GM19438 (cell line): ENCODE measurements at regions not wholly inside any gene's neighbourhood (a gene's known extent, or its start where the extent isn't known, plus 50 kb on each side); places are given as distances from the start of the nearest gene placed in this dataset.
A peak's percentile ranks its signal among the peaks of the same experiment; 100 is the strongest.
"Not testable (repeated sequence)": the region's sequence is repeated elsewhere in the genome, so short reads cannot be mapped to it uniquely, and the experiment has no call there.

Experiments used
- ATAC-seq: cut with Tn5 transposase; IDR thresholded peaks from one replicate; pipeline ENCODE4 v1.9.1; 2021; ENCODE audit warnings: low read depth; ENCODE audit not compliant: unreplicated experiment

- ATAC-seq, result peak; percentile 54
Measured at GRCh38 chr1:187985145-187985896, 1156.6 kb downstream of the PLA2G4A start.

- peak; percentile 70 for ATAC-seq
Measured at GRCh38 chr1:187985897-187986654, 1157.3 kb downstream of the PLA2G4A start.

DNA sequence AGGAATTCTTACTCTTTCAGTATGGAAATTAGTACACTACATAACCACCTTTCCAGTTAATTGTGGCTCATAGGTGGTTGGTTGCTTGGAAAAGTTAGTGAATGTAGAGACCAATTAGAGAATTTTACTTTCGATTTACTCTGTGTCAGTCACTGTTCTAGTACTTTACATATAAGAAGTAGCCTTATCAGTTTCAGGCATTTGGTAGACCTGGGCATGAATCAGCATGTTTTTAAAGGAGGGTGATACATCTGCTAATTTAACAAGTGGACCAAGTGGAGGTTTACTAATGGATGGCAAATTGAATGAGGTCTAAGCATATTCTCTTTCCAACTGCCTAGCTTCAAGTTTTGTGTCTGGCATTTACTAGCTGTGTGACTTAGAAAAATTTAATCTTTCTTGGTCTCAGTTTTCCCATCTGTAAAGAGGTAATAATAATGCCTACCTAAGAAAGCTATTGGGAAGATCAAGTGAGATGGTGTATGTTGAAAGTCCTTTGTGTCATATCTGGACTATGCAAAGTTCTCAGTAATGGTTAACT, 1158.6 kb downstream of the PLA2G4A start:
- ATAC-seq, result no peak

DNA sequence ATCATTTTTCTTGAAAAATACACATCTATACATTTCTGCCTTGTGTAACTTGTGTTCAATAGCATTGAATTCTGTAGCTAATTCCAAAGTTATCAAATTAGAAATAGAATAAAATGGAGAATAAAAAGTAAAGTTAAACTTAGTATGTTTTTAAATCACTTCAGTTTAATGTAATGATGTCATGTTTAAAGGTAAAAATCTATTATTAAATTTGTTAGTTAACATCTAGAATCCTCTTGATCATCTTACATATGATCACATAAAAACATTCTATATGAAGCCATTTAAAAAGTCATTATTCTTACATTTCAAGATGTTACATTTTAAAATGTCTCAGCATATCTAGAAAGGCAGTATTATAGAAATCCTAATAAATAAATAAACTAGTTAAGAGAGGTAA, 1163.2 kb downstream of the PLA2G4A start:
- ATAC-seq, result no peak

DNA sequence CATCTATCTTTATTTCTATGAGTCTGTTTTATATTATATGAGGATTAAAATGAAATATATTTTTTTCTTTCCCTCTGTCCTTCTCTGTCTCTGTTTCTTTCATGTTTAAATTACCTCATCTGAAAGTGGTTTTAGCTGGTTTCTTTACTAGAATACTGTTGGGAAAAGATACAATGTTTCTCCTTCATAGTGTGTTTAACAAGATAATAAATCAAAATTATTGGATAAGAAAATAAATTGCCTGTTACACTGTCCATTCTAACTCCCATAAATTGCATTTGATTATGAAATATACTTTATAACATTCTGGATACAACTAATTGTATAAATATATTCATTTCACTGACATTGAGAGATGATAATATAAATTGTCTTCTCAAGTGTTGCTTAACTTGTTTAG, 1168.0 kb downstream of the PLA2G4A start:
- no peak for ATAC-seq

DNA sequence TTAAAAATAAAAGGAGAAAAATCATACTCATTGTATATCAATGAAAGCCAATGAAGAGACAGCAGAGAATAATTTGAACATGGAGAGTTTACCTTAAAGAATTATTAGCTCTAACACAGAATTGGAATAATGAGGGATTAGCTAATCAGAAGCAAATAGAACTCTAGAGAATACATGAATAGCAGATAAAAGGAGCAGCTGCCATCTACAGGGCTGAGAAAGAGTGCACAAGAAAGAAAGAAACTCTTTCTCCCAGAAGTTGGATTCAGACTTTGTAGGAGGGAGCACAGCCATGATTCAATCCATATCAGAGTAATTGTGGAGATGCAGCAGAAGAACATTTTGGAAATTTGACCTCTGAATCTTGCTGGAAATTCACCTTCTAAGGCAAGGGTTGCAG, 1171.2 kb downstream of the PLA2G4A start:
- no peak for ATAC-seq

DNA sequence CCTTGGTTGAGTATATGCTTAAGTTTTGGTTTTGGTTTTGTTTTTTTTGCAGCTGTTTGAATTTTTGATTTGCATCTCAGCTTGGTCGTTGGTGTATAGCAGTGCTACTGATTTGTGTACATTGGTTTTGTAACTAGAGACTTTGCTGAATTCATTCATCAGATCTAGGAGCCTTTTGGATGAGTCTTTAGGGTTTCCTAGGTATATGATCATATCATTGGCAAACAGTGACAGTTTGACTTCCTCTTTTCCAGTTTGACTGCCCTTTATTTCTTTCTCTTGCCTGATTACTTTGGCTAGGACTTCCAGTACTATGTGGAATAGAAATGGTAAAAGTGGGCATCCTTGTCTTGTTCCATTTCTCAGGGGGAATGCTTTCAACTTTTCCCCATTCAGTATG, 1174.9 kb downstream of the PLA2G4A start:
- not testable (repeated sequence) for ATAC-seq

DNA sequence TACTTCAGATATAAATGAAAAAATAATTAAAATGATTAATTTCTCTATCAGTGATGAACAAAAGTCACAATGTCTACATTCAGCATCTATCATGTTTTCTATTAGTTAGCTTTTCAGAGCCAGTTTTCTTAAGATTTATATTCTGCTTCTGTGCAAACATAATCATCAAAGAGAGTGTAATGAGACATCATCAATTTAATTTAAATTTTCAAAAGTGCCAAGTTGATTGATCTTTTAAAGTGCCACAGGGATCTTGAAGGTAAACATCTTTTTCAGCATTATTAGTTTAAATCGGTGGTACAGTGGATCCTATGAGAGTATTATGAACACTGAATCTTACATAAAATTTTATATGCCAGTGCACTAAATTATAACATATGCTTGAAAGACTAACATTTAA, 1176.1 kb downstream of the PLA2G4A start:
- ATAC-seq, result no peak

DNA sequence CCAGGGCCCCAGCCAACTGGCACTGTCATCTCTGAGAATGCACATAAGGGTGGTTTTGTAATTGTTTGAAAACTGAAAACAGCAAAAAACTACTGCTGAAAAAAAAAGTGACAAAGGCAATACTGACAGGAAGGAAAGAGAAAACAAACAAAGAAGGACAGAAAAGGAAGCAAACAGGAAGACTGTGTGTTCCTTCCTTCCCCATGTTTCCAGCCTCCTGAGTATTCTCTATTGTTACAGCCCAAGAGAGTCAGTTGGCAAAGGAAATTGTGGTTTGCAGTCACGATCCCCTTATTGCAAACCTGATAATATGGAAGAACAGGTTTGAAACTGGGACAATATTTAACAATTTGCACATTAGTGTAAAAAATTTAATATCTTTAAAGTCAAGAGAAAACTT, 1177.6 kb downstream of the PLA2G4A start:
- ATAC-seq, result no peak

- not testable (repeated sequence) for ATAC-seq
Measured at GRCh38 chr1:188013222-188013849, 1184.6 kb downstream of the PLA2G4A start.

DNA sequence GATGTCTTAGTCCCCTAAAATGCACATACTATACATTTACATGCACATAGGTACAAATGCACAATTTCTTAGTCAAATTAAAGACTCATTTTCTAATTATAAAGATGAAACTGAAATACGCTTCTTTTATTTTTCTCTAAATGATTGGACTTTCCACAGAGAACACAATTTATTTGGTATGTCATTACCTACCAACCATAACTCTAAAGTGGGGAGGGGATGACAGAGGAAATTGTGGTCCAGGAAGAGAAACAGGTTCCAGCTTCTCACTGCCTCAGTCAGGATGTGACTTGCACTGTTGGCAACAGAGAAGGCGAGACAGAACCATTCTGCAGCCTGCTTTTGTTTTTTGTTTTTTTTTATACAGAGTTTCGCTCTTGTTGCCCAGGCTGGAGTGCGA, 1189.2 kb downstream of the PLA2G4A start:
- ATAC-seq, result no peak

- no peak for ATAC-seq
Measured at GRCh38 chr1:188022661-188023060, 1193.9 kb downstream of the PLA2G4A start.

DNA sequence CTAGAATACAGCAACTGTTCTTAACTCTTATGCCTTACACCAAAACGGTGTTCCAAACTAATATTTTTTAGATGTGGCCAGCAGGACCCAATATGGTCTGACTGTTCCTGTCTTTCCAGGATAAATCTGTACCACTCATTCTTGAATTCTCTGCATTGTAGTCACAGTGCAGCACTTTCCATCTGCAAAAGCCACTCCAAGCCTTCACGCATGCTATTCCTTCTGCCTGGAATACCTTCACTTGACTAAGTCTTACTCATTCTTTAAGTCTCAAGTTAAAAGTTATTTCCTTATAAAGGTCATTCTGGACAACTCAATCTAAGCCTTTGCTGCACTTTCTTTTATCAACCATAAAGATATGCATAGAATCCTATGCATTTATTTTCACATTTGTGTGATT, 1194.5 kb downstream of the PLA2G4A start:
- no peak for ATAC-seq

- peak; percentile 74 for ATAC-seq
Measured at GRCh38 chr1:188027613-188028012, 1198.9 kb downstream of the PLA2G4A start.

DNA sequence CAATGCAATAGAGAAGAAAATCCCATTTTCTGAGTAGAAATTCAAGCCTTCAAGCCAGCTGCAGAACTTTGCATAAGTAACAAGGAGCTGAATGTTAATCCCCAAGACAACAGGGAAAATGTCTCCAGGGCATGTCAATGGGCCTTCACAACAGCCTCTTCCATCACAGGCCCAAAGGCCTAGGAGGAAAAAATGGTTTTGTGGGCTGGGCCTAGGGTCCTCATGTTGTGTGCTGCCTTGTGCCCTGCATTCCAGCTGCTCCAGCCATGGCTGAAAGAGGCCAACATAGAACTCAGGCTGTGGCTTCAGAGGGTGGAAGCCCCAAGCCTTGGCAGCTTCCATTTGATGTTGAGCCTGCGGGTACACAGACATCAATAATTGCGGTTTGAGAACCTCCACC, 1208.8 kb downstream of the PLA2G4A start:
- not testable (repeated sequence) for ATAC-seq

DNA sequence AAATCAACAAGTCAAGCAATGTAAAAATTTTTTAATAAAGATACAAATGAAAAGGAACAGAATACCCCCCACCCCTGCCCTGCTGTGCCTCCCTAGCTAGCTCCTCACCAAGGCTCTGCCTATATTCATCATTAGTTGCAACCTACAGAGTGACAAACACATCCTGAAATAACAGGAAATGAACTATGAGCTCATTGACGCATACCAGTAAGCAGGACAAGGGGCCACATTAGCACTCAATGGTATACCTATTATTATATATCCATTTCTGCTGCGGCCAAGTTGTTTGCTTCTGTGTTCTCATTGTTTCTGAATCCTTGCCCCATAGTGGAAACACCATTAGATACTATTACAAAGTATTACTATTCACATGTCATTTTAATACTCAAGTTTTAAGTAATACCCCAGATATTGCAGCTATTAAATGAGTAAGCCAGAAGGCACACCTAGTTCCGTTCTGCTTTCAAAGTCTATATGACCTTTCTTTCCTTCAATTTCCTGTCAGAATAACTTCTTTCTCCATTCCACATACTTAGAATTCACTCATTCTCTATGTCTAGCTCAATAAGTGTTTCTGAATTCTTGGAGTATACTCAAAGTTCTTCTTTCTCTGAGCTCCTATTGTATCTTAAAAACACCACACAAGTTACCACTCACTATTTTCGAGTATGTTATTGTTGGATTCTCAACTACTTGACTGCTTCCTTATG, 1214.9 kb downstream of the PLA2G4A start:
- no peak for ATAC-seq

GRCh38 chr1:188050250-188050649, 1221.5 kb downstream of the PLA2G4A start:
- no peak for ATAC-seq

DNA sequence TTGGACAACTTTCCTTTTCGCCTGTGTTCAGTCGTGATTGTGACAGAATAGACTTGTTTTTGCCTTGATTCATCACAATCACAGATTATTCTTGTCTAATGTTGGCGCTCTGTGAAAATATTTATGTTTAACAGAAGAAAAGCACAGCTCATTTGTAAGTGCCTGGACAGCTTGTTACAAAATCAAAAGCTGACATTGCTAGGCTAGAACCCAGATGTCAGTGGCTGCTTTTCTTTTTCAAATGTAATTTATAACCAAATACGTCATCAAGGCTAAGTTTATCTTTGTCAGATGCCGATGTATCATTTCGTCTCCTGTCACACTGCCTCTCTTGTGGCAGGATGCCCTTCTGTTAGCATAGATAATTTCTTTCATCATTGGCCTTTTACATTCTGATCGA, 1227.3 kb downstream of the PLA2G4A start:
- ATAC-seq, result no peak

DNA sequence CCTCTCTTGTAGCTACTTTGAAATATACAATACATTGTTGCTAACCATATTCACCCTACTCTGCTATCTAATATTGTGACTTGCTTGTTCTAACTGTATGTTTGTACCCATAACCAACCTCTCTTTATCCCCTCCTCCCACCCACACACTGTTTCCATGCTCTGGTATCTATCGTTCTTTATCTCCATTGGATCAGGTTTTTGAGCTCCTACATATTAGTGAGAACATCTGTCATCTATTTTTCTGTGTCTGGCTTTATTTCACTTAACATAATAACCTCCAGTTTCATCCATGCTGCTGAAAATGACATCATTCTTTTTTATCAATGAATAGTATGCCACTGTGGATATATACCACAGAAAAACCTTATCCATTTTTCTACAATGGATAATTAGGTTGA, 1230.1 kb downstream of the PLA2G4A start:
- ATAC-seq, result no peak

DNA sequence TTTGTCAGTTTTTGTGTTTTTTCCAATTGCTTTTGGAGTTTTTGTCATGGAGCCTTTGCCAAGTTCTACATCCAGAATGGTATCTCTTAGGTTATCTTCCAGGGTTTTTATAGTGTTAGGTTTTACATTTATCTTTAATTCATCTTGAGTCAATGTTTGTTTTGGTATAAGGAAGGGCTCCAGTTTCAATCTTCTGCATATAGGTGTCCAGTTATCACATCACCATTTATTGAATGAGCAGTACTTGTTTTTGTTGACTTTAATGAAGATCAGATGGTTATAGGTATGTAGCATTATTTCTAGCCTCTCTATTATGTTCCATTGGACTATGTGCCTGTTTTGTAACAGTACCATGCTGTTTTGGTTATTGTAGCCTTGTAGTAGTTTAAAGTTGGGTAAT, 1233.1 kb downstream of the PLA2G4A start:
- ATAC-seq, result no peak

DNA sequence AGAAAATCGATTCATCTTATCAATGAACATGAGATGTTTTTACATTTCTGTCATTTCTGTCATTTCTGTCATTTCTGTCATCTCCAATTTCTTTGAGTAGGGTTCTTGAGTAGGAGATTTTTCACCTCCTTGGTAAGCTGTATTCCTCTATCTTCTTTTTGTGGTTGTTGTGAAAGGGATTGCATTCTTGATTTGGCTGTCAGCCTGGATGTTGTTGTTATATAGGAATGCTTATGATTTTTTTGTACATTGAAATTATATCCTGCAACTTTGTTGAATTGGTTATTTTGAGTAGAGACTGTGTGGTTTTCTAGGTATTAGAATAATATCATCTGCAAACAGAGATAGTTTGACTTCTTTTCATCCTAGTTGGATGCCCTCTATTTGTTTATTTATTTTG, 1233.7 kb downstream of the PLA2G4A start:
- ATAC-seq, result no peak
